Esophagus squamous epithelium (tissue), 4 donors: ENCODE measurements at regions not wholly inside any gene's neighbourhood (a gene's known extent, or its start where the extent isn't known, plus 50 kb on each side); places are given as distances from the start of the nearest gene placed in this dataset.

Experiments used
- POLR2A ChIP-seq, 4 donors: fragments of 450-650 bp; IDR thresholded peaks; one replicate each; pipeline ENCODE4 v1.6.1; 2017; ENCODE audit warnings: antibody characterized with exemption in 4 of 4, mild to moderate bottlenecking in 4 of 4, moderate library complexity in 3 of 4
- TF ChIP-seq, protein P1 (sequence below), 6 experiments: fragments of 450-650 bp in 4 of 6; fragments of 200-600 bp in 2 of 6; sonication (generic) in 2 of 6; IDR thresholded peaks; one replicate each; pipeline ENCODE4 v1.5.1; 2016 to 2019; ENCODE audit warnings: antibody characterized with exemption in 6 of 6, mild to moderate bottlenecking in 4 of 6, moderate library complexity in 4 of 6

GRCh38 chr11:28739489-28740280, 631.5 kb downstream of the METTL15 start:
- TF ChIP-seq, protein P1, sequence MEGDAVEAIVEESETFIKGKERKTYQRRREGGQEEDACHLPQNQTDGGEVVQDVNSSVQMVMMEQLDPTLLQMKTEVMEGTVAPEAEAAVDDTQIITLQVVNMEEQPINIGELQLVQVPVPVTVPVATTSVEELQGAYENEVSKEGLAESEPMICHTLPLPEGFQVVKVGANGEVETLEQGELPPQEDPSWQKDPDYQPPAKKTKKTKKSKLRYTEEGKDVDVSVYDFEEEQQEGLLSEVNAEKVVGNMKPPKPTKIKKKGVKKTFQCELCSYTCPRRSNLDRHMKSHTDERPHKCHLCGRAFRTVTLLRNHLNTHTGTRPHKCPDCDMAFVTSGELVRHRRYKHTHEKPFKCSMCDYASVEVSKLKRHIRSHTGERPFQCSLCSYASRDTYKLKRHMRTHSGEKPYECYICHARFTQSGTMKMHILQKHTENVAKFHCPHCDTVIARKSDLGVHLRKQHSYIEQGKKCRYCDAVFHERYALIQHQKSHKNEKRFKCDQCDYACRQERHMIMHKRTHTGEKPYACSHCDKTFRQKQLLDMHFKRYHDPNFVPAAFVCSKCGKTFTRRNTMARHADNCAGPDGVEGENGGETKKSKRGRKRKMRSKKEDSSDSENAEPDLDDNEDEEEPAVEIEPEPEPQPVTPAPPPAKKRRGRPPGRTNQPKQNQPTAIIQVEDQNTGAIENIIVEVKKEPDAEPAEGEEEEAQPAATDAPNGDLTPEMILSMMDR (IDR thresholded peaks at IDR 0.05): no peak
- no peak for TF ChIP-seq POLR2A (IDR thresholded peaks at IDR 0.05)
